GM12872 (cell line): ENCODE measurements at regions not wholly inside any gene's neighbourhood (a gene's known extent, or its start where the extent isn't known, plus 50 kb on each side); places are given as distances from the start of the nearest gene placed in this dataset.

Source experiments
- TF ChIP-seq, protein P1 (sequence below): IDR thresholded peaks from 3 replicates; pipeline ENCODE4 v1.5.1; 2011; ENCODE audit warnings: low read depth, mild to moderate bottlenecking, low read length, moderate library complexity; ENCODE audit not compliant: insufficient read depth

DNA sequence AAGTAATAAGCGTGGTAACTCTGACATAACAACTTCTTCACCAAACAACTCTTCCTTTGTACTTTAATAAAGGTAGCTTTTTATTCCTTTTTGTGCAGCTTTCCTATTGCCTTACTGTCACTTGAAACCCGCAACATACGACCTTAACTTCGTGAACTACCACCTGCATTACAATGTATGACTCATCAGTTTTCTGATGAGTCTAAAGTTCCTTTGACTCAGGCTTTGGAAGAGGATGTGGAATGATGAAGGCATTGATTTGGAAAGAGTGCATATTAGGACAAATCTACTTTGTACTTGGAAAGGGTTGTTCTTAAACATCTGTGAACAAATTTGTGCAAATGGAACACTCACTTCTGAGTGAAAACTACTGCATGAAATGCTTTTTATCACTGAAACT, 1012.1 kb downstream of the TMEM182 start:
- TF ChIP-seq, protein P1, sequence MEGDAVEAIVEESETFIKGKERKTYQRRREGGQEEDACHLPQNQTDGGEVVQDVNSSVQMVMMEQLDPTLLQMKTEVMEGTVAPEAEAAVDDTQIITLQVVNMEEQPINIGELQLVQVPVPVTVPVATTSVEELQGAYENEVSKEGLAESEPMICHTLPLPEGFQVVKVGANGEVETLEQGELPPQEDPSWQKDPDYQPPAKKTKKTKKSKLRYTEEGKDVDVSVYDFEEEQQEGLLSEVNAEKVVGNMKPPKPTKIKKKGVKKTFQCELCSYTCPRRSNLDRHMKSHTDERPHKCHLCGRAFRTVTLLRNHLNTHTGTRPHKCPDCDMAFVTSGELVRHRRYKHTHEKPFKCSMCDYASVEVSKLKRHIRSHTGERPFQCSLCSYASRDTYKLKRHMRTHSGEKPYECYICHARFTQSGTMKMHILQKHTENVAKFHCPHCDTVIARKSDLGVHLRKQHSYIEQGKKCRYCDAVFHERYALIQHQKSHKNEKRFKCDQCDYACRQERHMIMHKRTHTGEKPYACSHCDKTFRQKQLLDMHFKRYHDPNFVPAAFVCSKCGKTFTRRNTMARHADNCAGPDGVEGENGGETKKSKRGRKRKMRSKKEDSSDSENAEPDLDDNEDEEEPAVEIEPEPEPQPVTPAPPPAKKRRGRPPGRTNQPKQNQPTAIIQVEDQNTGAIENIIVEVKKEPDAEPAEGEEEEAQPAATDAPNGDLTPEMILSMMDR: no peak

DNA sequence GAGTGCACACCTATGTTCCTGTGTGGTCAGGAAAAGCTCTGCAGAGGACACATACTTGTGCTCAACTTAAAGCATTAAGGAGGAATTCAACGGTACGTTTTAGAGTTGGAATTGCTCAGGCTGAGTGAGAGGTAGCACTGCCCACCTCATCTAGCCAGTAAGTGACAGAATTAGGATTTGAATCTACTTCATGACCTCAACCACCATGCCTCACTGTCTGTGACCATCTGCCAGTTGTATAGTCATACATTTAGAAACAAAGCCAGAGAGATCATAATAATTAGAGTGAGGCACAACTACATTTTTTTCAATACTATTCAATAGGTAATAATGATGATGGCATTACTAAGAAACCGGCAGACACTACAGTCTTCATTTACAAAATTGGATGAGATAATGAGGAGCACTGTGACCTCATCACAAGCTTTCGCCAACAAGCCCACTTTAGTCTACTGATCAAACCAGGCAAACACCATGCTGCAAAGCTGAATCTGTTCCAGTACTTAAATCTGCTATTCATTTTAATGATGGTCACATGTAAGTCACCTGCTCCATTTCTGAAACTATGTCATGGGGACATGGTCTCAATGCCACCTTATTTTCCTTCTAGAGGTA, 1018.4 kb downstream of the TMEM182 start:
- TF ChIP-seq, protein P1: no peak

GRCh38 chr2:103781313-103781712, 1019.5 kb downstream of the TMEM182 start:
- TF ChIP-seq, protein P1: no peak

DNA sequence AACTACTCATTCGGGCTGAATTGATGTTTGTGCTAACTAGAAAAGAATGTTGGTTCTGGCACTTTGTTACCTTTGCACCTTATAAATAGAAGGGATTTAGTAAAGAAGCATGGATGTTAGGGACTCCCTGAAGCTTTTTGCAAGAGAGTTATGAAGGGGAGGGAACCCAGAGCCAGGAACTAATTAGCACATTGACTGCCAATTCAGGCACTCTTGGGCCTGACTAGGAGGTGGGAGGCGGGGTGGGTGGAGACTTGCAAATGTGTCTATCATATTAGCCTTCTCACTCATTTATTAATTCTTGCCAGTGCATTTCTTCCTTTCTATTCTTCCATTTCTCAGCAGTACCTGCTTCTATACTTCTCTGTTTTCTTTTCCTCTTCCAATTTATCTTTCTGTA, 1022.4 kb downstream of the TMEM182 start:
- TF ChIP-seq, protein P1: no peak

DNA sequence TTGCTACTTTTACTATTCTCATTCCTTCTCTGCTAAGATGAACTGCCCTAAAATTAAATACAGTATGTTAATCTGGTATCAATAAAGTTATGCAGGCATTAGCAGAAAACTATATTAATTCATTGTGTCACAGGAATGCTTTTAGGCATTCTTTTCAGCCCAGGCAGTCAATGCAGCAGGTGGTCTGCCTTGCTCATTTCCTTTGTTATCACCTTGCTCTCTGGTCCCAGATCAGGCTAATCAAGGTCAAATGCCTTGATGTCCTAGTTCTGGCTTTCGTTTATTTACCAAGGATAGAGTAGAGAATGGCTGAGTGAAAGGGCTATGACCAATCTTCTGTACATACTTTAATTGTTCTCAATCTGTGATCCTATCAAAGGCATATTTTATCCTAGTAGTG, 1023.6 kb downstream of the TMEM182 start:
- TF ChIP-seq, protein P1: no peak

- TF ChIP-seq, protein P1: no peak
These were observed 1024.1 kb downstream of the TMEM182 start for GRCh38 chr2:103785956-103786355.

GRCh38 chr2:103788389-103788788, 1026.6 kb downstream of the TMEM182 start:
- TF ChIP-seq, protein P1: no peak

DNA sequence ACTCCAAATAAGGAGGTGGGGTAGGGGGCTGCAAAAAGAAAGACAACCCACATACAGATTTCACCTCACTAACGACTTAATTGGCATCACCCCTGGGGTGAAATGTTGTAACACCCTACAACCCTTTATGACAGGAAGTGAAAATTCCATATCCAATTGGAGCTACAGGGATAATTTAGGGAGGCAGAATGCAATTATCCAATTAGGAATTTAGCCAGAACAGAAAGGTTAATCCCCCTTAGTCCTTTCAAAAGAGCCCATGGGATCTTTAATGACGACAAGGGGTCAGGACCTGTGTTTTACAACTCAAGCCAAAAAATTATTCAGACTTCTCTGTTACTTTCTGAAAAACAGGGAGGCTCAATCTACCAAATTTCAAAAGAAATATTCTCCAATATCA, 1027.1 kb downstream of the TMEM182 start:
- TF ChIP-seq, protein P1: no peak
